ENCODE measurements at regions not wholly inside any gene's neighbourhood (a gene's known extent, or its start where the extent isn't known, plus 50 kb on each side); places are given as distances from the start of the nearest gene placed in this dataset.
A peak's percentile ranks its signal among the peaks of the same experiment; 100 is the strongest.

- no peak for DNase-seq
- ATAC-seq: no peak
These were observed 88.0 kb upstream of the CTNNA1 start for GRCh38 chr5:138665261-138665660.

- DNase-seq (no peak), ATAC-seq (no peak)
These were observed 88.8 kb upstream of the CTNNA1 start for GRCh38 chr5:138664276-138664943.

DNA sequence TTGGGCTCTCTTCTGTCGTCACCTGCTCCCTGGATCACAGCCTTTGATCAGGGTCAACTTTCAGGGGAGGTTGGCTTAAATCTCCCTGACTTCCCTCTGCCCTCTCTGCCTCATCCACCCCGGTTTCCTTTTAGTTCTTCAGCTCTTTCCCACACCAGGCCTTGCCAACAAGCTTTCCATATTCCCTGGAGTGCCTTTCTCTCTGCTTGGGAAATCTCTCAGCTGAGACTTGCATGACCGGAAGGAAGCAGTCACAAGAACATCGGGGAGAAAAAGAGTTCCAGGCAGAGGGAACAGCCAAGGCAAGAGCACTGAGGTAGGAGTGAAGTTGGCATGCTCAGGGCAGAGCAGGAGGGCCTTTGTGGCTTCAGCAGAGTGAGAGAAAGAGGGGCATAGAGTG lies 88.4 kb upstream of the HSPA9 start:
- no peak for DNase-seq
- no peak for ATAC-seq

DNA sequence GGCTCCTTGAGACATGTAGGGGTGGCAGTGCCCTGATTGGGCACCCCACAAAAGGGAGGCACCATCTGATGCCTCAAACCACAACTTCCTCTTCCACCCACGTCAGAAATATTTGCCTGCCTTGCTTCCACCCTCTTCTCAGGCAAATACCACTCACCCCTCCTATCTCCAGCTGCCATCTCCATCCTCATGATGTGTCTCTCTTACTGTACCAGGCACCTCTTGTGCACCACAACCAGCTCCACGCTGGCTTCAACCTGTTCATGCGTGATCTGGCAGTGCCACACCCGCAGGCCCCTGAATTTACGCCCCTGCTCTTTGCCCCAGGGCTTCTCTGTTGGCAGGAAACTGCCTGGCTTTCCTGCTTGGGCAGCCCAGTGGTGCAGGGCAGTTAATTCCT lies 87.8 kb upstream of the HSPA9 start:
- ATAC-seq (peak; percentile 62), DNase-seq (peak; percentile 24)

DNA sequence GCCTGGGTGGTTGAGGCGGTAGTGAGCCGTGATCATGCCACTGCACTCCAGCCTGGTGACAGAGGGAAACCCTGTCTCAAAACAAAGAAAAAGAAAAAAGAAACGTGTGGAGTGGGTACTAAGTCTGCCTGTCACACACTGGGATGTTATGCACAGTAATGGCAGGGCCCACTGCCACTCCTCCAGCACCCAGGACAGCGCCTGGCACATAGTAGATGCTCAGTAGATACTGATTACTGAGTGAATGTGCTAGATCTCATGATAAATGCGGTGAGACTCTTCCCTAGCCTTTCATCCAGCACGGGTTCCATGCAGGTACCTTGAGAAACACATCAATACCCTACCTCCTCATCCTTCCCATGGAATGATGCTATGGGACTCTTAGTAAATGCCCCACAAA lies 87.4 kb upstream of the HSPA9 start:
- ATAC-seq: peak; percentile 70
- DNase-seq: peak; percentile 61

- ATAC-seq (no peak), DNase-seq (no peak)
These were observed 86.8 kb upstream of the HSPA9 start for GRCh38 chr5:138661991-138662434.

DNA sequence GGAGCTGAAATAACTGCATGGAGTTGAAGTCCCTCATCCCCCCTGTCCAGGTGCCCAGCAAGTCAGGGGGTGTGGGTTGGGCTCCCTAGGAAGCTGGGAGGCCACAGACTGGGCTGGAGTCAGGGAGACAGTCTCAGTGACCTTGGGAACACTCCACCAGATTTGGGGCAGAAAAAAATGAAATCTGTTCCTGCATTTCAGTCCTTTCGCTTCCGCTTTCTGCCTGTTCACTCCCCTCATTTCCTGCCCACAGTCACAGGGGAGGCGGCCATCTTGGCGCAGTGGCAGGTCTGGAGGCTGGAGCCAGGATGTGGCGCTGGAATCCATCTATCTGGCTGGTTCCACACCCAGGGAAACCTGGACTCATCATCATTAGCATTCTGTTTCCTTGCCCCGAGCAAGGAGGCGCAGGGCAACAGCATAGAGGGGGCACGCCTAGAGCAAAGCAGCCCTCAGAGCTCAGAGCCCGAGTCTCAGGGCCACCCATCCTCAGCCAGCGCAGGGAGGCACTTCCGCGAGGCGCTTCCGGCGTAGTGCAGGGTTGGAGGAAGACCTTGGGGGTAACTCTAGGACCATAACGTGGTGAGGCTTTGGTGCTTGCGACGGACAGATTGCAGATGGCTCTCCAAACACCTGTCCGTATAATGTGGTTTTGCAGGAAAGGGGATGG lies 86.2 kb upstream of the HSPA9 start:
- DNase-seq (no peak), ATAC-seq (no peak)

DNA sequence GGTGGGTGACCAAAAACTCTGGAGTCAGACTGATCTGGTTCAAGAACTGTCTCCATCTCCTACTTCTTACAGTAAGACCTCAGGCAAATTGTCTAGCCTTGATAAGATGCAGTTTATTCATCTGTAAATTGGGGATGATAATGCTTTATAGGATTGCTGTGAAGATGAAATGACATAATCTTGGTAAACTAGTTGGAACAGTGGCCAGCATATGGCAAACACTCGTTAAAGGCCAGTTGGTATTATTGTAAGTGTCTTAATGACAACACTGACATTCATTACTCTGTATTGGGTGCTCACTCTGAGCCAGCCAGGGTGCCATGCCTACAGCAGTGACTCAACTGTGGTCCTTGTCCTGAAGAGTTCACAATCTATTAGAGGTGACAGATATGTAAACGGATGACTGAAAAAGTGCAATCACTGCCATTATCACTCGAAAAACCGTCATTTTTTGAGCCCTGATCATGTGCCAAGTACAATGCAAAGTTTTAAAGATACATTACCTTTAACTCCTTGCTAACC lies 84.9 kb upstream of the HSPA9 start:
- no peak for ATAC-seq
- DNase-seq: no peak

GRCh38 chr5:138659561-138659960 lies 84.4 kb upstream of the HSPA9 start:
- DNase-seq: no peak
- no peak for ATAC-seq

GRCh38 chr5:138659121-138659520 lies 83.9 kb upstream of the HSPA9 start:
- DNase-seq (no peak), ATAC-seq (no peak)

- DNase-seq (no peak), ATAC-seq (no peak)
These were observed 83.5 kb upstream of the HSPA9 start for GRCh38 chr5:138658676-138659075.

GRCh38 chr5:138657360-138657759 lies 82.2 kb upstream of the HSPA9 start:
- no peak for ATAC-seq
- DNase-seq: no peak

DNA sequence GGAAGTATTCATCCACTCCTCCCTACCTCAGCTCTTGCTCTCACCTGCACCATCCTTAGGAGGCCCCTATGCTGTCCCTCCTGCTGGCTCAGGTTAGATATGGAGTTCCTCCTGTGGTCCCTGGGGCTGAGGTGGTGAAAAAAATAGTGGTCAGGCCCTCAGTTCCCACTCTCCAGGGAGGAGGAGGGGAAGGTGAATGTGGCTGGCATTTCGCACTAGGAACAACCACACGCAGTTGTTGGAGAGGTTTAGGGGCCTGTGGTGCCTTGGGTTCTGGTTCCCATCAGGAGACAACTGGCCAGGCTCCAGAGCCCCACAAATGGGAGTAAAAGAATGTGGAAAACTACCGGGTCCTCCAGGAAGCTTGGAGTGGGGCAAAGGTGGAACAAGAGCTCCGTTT lies 81.7 kb upstream of the HSPA9 start:
- ATAC-seq (no peak), DNase-seq (no peak)

- DNase-seq: no peak
- ATAC-seq: no peak
These were observed 80.5 kb upstream of the HSPA9 start for GRCh38 chr5:138655530-138656190.

GRCh38 chr5:138654281-138654867 lies 79.2 kb upstream of the HSPA9 start:
- ATAC-seq (peak; percentile 99), DNase-seq (peak; percentile 81)

GRCh38 chr5:138653502-138653901 lies 78.3 kb upstream of the HSPA9 start:
- ATAC-seq: no peak
- DNase-seq: no peak

GRCh38 chr5:138651767-138652117 lies 76.5 kb upstream of the HSPA9 start:
- ATAC-seq (no peak), DNase-seq (no peak)

- DNase-seq (no peak), ATAC-seq (no peak)
These were observed 76.0 kb upstream of the HSPA9 start for GRCh38 chr5:138651058-138651766.

DNA sequence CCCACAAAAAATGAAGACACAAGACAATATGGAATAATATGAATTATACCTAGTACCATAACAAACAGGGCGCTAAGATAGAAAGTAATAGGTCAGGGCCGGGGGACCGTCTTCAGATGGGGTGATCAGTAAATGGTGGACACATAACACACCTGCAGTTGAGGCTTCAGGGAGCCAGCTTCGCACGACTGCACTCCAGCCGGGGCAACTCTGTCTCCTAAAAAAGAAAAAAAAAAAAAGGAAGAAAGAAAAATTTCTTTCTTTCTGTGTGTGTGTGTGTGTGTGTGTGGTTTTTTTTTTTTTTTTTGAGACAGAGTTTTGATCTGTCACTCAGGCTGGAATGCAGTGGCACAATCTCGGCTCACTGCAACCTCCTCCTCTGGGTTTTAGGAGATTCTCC lies 75.0 kb upstream of the HSPA9 start:
- ATAC-seq: no peak
- no peak for DNase-seq

GRCh38 chr5:138649775-138650174 lies 74.6 kb upstream of the HSPA9 start:
- no peak for ATAC-seq
- no peak for DNase-seq

- ATAC-seq (no peak), DNase-seq (no peak)
These were observed 74.1 kb upstream of the HSPA9 start for GRCh38 chr5:138649316-138649720.

DNA sequence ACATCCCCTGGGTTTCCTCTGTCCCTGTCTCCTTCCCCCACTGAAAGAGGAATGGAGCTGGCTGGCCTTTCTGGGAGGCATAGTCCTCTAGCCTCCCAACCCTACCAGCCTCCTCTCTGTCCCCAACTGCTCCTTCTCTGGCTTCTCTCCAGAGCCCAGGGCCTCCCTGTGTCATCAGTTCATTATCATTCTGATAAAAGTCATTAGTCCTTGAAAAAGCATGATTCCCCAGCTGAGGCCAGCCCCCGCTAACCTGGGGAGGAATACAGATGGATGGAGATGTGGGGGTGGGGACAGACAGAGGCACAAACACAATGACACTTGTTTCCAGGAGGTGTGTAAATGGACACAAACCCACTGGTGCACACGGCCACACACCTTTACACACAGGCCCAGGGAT lies 73.6 kb upstream of the HSPA9 start:
- DNase-seq (no peak), ATAC-seq (no peak)

Data from stimulated activated naive CD8-positive, alpha-beta T cell treated with anti-CD3 and anti-CD28 coated beads, Interleukin-15, Interleukin-2, amounts not matched to agents 100 U/mL and 50 U/mL, for 24 hours (primary cell).